ENCODE measurements at regions not wholly inside any gene's neighbourhood (a gene's known extent, or its start where the extent isn't known, plus 50 kb on each side); places are given as distances from the start of the nearest gene placed in this dataset.
A peak's percentile ranks its signal among the peaks of the same experiment; 100 is the strongest.

- peak; percentile 42 for TF ChIP-seq CTCF (IDR thresholded peaks at IDR 0.05; ENCODE audit: low read depth, low read length, missing control alignments)
- H3K4me3 ChIP-seq (replicated peaks; ENCODE audit: low read depth, low read length) = no peak overlapping the region
- DNase-seq (ENCODE audit: extremely low read depth, low read depth) = no peak
Measured at GRCh38 chr3:102529452-102529851, 94.6 kb downstream of the ZPLD1 start.

- H3K4me3 ChIP-seq (replicated peaks; ENCODE audit: low read depth, low read length) = no peak overlapping the region
- no peak for TF ChIP-seq CTCF (IDR thresholded peaks at IDR 0.05; ENCODE audit: low read depth, low read length, missing control alignments)
- DNase-seq (ENCODE audit: extremely low read depth, low read depth) = no peak
Measured at GRCh38 chr3:102530415-102531181, 95.8 kb downstream of the ZPLD1 start.

- no peak for TF ChIP-seq CTCF (IDR thresholded peaks at IDR 0.05; ENCODE audit: low read depth, low read length, missing control alignments)
Measured at GRCh38 chr3:102531686-102532085, 96.9 kb downstream of the ZPLD1 start.

GRCh38 chr3:102532901-102533300 lies 98.1 kb downstream of the ZPLD1 start:
- H3K4me3 ChIP-seq (replicated peaks; ENCODE audit: low read depth, low read length) = no peak overlapping the region
- no peak for DNase-seq (ENCODE audit: extremely low read depth, low read depth)
- TF ChIP-seq CTCF (IDR thresholded peaks at IDR 0.05; ENCODE audit: low read depth, low read length, missing control alignments) = no peak

More at GRCh38 chr3:102531686-102532085, 96.9 kb downstream of the ZPLD1 start:
- DNase-seq (ENCODE audit: extremely low read depth, low read depth) = no peak
- no peak overlapping the region for H3K4me3 ChIP-seq (replicated peaks; ENCODE audit: low read depth, low read length)

- no peak for DNase-seq (ENCODE audit: extremely low read depth, low read depth)
- no peak overlapping the region for H3K4me3 ChIP-seq (replicated peaks; ENCODE audit: low read depth, low read length)
- no peak for TF ChIP-seq CTCF (IDR thresholded peaks at IDR 0.05; ENCODE audit: low read depth, low read length, missing control alignments)
Measured at GRCh38 chr3:102533784-102534183, 99.0 kb downstream of the ZPLD1 start.

- TF ChIP-seq CTCF (IDR thresholded peaks at IDR 0.05; ENCODE audit: low read depth, low read length, missing control alignments) = peak; percentile 20
- DNase-seq (ENCODE audit: extremely low read depth, low read depth) = peak; percentile 19
- no peak overlapping the region for H3K4me3 ChIP-seq (replicated peaks; ENCODE audit: low read depth, low read length)
Measured at GRCh38 chr3:102536456-102536855, 101.6 kb downstream of the ZPLD1 start.

GRCh38 chr3:102537123-102537522 lies 102.3 kb downstream of the ZPLD1 start:
- DNase-seq (ENCODE audit: extremely low read depth, low read depth) = no peak
- no peak for TF ChIP-seq CTCF (IDR thresholded peaks at IDR 0.05; ENCODE audit: low read depth, low read length, missing control alignments)
- no peak overlapping the region for H3K4me3 ChIP-seq (replicated peaks; ENCODE audit: low read depth, low read length)

Data from HFF-Myc (cell line).